ENCODE measurements at regions not wholly inside any gene's neighbourhood (a gene's known extent, or its start where the extent isn't known, plus 50 kb on each side); places are given as distances from the start of the nearest gene placed in this dataset.
A peak's percentile ranks its signal among the peaks of the same experiment; 100 is the strongest.

- ATAC-seq (peak; percentile 80), DNase-seq (ENCODE audit: low spot score) (no peak)
- Mint-ChIP-seq H3K4me3 (no peak overlapping the region), H3K27ac (0 out of 2 replicates have a peak overlapping the region, but pooled peaks have one; percentile 48), H3K27me3 (ENCODE audit: low read depth) (no peaks in the 10 kb centered on the region), H3K4me1 (peaks cover 25% of the 10 kb centered on the region), H3K36me3 (no peaks in the 10 kb centered on the region), H3K9me3 (no peaks in the 10 kb centered on the region)
- ChIA-PET CTCF (no interaction called here), POLR2A (no interaction called here)
- TF ChIP-seq, protein P1, sequence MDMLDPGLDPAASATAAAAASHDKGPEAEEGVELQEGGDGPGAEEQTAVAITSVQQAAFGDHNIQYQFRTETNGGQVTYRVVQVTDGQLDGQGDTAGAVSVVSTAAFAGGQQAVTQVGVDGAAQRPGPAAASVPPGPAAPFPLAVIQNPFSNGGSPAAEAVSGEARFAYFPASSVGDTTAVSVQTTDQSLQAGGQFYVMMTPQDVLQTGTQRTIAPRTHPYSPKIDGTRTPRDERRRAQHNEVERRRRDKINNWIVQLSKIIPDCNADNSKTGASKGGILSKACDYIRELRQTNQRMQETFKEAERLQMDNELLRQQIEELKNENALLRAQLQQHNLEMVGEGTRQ (CRISPR knock-in tag; IDR thresholded peaks at IDR 0.05), result 0 out of 2 replicates have a peak, but pooled peaks have one; percentile 17
- TF ChIP-seq E2F4 (CRISPR knock-in tag; IDR thresholded peaks at IDR 0.05; ENCODE audit: borderline replicate concordance, low read depth), result no peak
Measured at GRCh38 chr12:97093187-97093683, 186.2 kb downstream of the NEDD1 start.

DNA sequence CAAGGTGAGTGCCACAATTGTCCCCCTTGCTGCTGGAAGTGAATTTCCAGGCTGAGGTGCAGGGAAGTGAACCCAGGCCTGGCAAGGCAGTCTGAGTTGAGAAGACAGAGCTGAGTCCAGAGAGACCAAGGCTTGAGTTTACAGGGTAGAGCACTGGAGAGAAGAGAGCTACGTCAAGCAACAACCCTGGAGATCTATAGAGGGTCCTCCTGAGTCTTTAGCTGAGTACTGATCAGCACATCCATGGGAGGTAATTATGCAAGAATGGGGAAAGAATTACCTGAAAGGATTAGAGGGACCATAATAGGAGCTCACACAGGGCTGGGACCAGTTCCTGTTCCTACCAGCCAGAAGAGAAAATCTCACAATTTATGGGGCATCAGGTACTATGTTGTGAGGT lies 190.7 kb downstream of the NEDD1 start:
- DNase-seq (ENCODE audit: low spot score) (no peak), ATAC-seq (peak; percentile 92)
- Mint-ChIP-seq H3K4me1 (peaks cover 22% of the 10 kb centered on the region), H3K27me3 (ENCODE audit: low read depth) (no peaks in the 10 kb centered on the region), H3K9me3 (peaks cover 22% of the 10 kb centered on the region), H3K4me3 (no peak overlapping the region), H3K36me3 (peaks cover 17% of the 10 kb centered on the region), H3K27ac (peak overlapping the region; percentile 14)
- POLR2A ChIA-PET, result no interaction called here
- CTCF ChIA-PET, result no interaction called here
- TF ChIP-seq ARID4B (CRISPR knock-in tag; IDR thresholded peaks at IDR 0.05; ENCODE audit: borderline replicate concordance), result no peak
- no peak for TF ChIP-seq CTCF (IDR thresholded peaks at IDR 0.05)
- no peak for TF ChIP-seq EMX1 (CRISPR knock-in tag; IDR thresholded peaks at IDR 0.05)
- TF ChIP-seq, protein P2, sequence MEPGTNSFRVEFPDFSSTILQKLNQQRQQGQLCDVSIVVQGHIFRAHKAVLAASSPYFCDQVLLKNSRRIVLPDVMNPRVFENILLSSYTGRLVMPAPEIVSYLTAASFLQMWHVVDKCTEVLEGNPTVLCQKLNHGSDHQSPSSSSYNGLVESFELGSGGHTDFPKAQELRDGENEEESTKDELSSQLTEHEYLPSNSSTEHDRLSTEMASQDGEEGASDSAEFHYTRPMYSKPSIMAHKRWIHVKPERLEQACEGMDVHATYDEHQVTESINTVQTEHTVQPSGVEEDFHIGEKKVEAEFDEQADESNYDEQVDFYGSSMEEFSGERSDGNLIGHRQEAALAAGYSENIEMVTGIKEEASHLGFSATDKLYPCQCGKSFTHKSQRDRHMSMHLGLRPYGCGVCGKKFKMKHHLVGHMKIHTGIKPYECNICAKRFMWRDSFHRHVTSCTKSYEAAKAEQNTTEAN (CRISPR knock-in tag; IDR thresholded peaks at IDR 0.05), result no peak
- TF ChIP-seq, protein P3, sequence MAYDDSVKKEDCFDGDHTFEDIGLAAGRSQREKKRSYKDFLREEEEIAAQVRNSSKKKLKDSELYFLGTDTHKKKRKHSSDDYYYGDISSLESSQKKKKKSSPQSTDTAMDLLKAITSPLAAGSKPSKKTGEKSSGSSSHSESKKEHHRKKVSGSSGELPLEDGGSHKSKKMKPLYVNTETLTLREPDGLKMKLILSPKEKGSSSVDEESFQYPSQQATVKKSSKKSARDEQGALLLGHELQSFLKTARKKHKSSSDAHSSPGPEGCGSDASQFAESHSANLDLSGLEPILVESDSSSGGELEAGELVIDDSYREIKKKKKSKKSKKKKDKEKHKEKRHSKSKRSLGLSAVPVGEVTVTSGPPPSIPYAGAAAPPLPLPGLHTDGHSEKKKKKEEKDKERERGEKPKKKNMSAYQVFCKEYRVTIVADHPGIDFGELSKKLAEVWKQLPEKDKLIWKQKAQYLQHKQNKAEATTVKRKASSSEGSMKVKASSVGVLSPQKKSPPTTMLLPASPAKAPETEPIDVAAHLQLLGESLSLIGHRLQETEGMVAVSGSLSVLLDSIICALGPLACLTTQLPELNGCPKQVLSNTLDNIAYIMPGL (CRISPR knock-in tag; IDR thresholded peaks at IDR 0.05), result no peak
- no peak for TF ChIP-seq ZNF219 (CRISPR knock-in tag; IDR thresholded peaks at IDR 0.05; ENCODE audit: borderline replicate concordance)
- TF ChIP-seq ZNF425 (CRISPR knock-in tag; conservative IDR thresholded peaks at IDR 0.05), result no peak
- TF ChIP-seq, protein P4, sequence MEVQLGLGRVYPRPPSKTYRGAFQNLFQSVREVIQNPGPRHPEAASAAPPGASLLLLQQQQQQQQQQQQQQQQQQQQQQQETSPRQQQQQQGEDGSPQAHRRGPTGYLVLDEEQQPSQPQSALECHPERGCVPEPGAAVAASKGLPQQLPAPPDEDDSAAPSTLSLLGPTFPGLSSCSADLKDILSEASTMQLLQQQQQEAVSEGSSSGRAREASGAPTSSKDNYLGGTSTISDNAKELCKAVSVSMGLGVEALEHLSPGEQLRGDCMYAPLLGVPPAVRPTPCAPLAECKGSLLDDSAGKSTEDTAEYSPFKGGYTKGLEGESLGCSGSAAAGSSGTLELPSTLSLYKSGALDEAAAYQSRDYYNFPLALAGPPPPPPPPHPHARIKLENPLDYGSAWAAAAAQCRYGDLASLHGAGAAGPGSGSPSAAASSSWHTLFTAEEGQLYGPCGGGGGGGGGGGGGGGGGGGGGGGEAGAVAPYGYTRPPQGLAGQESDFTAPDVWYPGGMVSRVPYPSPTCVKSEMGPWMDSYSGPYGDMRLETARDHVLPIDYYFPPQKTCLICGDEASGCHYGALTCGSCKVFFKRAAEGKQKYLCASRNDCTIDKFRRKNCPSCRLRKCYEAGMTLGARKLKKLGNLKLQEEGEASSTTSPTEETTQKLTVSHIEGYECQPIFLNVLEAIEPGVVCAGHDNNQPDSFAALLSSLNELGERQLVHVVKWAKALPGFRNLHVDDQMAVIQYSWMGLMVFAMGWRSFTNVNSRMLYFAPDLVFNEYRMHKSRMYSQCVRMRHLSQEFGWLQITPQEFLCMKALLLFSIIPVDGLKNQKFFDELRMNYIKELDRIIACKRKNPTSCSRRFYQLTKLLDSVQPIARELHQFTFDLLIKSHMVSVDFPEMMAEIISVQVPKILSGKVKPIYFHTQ (CRISPR knock-in tag; IDR thresholded peaks at IDR 0.05), result no peak
- TF ChIP-seq, protein P5, sequence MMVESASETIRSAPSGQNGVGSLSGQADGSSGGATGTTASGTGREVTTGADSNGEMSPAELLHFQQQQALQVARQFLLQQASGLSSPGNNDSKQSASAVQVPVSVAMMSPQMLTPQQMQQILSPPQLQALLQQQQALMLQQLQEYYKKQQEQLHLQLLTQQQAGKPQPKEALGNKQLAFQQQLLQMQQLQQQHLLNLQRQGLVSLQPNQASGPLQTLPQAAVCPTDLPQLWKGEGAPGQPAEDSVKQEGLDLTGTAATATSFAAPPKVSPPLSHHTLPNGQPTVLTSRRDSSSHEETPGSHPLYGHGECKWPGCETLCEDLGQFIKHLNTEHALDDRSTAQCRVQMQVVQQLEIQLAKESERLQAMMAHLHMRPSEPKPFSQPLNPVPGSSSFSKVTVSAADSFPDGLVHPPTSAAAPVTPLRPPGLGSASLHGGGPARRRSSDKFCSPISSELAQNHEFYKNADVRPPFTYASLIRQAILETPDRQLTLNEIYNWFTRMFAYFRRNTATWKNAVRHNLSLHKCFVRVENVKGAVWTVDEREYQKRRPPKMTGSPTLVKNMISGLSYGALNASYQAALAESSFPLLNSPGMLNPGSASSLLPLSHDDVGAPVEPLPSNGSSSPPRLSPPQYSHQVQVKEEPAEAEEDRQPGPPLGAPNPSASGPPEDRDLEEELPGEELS (CRISPR knock-in tag; IDR thresholded peaks at IDR 0.05), result no peak
- TF ChIP-seq NFATC4 (CRISPR knock-in tag; IDR thresholded peaks at IDR 0.05), result no peak
- no peak for TF ChIP-seq NR2C2 (CRISPR knock-in tag; IDR thresholded peaks at IDR 0.05)
- no peak for TF ChIP-seq ATF1 (CRISPR knock-in tag; IDR thresholded peaks at IDR 0.05)

Measured in WTC11 (cell line).